ENCODE measurements at regions not wholly inside any gene's neighbourhood (a gene's known extent, or its start where the extent isn't known, plus 50 kb on each side); places are given as distances from the start of the nearest gene placed in this dataset.
"Not testable (repeated sequence)": the region's sequence is repeated elsewhere in the genome, so short reads cannot be mapped to it uniquely, and the experiment has no call there.

DNA sequence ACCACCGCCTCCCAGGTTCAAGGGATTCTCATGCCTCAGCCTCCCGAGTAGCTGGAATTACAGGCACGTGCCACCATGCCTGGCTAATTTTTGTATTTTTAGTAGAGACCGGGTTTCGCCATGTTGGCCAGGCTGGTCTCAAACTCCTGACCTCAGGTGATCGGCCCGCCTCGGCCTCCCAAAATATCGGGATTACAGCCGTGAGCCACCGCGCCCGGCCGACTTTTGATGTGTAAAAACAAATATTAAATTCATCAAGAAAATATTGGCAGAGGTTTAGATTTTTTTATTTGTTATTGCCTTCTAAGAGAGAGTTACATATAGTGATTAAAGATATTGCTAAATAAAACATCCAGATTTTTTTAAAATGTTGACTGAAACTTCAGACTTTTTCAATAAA, 390.8 kb upstream of the SLC10A2 start:
- DNase-seq (ENCODE audit: low read depth in 1 of 2, low spot score in 1 of 2), result not testable (repeated sequence)

DNA sequence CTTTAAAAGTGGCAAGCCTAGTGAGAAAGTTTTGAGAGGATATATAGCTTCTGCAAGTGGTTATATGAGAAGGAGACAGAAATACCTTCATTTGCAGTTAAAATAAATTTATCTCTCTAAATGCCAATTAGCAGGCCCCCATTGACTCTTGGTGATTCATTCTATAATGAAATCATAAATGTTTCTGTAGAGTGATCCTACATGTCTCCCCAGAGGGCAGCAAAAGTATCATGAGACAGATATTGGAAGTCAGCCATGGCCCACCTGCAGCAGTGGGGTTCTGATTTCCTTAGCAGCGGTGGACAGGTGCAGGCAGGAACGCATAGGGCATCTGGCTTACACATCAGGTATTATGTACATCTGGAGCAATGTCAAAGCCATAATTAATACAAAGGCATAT, 385.4 kb upstream of the SLC10A2 start:
- DNase-seq (ENCODE audit: low read depth in 1 of 2, low spot score in 1 of 2), result no peak

DNA sequence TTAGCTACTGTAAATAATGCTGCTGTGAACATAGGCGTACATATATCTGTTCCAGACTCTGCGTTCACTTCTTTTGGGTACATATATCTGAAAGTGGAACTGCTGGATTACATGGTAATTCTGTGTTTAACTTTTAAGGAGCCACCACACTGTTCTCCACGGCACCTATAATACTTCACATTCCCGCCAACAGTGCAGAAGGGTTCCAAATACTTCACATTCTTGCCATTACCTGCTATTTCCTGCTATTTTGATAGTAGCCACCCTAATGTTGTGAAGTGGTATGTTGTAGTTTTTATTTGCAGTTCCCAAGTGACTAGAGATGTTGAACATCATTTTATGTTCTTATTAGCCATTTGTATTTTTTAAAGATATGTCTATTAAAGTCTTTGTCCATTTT, 377.4 kb upstream of the SLC10A2 start:
- DNase-seq (ENCODE audit: low read depth in 1 of 2, low spot score in 1 of 2), result no peak

DNA sequence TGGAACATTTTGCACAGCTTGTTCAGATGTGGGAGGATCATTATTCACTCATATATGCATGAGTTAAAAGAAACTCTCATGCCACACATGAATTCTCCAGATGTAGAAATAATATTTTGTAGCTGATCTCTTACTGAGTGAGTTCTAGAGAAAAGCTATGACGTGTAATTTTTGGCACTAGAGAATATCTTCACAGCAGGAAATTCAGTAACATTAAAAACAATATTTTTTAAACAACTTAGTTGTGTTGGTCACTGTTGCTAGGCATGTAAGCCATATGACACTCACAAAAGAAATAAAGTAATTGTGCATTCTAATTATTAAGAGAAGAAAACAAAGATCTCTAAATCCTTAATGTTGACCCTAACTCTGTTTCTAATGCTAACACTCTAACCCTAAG, 371.4 kb upstream of the SLC10A2 start:
- DNase-seq (ENCODE audit: low read depth in 1 of 2, low spot score in 1 of 2), result no peak

DNA sequence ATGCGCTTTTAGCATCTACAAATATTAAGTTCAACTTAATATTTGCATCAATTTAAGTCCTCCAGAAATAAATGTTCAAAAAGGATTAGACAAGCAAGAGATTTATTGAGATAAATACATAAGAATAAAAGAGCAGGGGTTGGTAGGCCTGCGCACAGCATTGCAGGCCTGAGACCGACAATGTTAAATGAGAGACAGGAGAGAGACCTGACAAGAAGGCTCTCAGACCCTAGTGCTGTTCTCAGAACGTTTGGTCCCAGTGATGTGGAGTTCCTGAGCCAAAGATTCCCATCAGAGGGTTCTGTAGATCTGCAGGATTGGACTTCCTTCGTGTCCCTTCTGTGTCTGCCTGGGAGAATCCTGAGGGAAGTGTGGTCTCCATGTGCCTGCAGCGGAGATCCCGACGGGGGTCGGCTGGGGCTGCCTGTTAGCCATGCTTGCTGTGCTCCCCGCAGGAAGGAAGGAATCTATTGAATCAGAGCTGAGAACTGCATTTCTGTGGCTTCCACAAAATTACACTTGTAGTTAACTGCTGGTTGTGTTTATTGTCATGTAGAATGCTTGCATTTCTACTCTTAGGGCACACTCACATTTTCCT, 369.9 kb upstream of the SLC10A2 start:
- DNase-seq (ENCODE audit: low read depth in 1 of 2, low spot score in 1 of 2), result no peak

DNA sequence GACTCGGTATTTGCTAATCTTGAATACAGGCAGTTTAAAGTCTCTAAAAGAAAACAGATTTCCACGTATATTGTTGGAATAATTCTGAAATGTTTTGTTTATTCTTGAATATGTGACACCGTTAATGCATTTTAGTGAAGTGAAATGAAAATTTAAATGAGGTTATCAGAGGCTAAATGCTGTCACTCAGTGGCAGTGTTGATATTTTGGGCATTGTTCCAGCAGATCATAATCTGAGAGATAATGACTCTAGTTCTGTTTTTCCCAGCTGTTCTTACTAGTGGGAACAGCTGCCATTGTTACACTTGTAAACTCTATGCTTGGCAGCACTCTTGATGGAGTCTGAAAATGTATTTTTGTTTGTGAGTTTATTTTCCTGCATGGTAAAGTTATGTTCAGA, 365.6 kb upstream of the SLC10A2 start:
- no peak for DNase-seq (ENCODE audit: low read depth in 1 of 2, low spot score in 1 of 2)

DNA sequence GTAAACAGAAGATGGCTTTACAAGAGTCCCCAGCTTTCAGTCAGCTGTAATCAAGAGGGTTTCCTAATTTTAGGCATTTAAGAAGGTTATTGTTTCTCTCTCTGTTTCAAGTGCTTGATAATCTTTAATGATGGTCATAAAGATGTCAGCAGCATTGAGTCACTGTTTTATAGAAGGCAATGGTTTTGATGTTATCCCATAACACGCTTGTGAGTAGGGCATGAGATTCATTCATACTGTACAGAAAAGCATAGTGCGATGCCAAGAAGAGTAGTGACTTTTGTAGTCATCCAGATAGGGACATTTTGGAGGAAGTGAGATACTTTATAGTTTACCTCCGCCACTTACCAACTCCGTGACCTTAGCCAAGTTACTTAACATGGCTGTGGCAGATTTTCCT, 364.2 kb upstream of the SLC10A2 start:
- no peak for DNase-seq (ENCODE audit: low read depth in 1 of 2, low spot score in 1 of 2)

DNA sequence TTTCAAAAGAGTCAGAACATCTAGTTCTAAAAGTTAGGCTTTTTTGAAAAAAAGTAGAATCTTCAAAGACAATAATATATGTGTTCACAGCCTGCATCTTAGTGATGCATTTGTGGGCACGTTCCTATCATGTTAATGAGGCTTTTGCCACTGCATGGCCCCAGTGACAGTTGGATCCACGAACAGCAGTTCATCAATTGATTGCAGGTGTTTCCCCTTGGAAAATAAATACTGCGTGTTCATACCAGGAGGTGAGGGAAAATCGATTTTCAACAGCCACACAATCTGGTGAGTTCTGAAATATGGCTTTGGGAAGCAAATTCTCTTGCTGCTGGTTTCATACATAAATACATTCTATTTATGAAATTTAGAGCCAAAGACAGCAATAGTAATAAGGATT, 343.8 kb upstream of the SLC10A2 start:
- no peak for DNase-seq (ENCODE audit: low read depth in 1 of 2, low spot score in 1 of 2)

DNA sequence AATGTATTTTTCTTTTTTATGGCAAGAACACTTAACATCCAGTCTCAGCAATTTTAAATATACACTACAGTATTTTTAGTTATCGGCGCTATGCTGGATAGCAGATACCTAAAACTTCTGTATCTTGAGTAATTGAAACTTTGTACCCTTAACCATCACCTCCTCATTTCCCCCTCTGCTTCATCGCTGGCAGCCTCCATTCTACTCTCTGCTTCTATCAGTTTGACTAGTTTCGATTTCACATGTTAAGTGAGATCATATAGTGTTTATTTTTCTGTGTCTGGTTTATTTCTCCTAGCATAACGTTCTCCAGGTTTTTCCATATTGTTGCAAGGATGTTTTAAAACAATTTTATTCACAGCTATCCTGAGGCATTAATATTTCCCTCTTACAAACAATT, 340.8 kb upstream of the SLC10A2 start:
- no peak for DNase-seq (ENCODE audit: low read depth in 1 of 2, low spot score in 1 of 2)

DNA sequence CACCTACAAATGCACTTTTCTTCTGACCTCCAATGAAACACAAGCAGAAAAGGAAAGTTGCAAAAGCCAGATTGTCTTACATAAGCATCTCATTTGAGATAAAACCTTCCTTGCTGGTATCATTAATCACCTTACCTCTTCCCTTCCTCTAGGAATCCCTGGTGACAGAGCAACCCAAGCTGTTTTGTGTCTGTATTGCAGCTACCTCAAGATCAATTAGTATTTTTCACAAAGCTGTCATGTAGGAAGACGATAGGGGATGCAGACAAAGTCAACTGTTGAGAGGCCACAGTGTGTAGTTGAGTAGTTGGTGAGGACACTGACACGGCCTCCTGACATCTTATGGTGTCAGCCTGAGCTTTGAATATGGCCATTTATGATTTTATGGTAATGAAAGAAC, 339.1 kb upstream of the SLC10A2 start:
- DNase-seq (ENCODE audit: low read depth in 1 of 2, low spot score in 1 of 2), result no peak

DNA sequence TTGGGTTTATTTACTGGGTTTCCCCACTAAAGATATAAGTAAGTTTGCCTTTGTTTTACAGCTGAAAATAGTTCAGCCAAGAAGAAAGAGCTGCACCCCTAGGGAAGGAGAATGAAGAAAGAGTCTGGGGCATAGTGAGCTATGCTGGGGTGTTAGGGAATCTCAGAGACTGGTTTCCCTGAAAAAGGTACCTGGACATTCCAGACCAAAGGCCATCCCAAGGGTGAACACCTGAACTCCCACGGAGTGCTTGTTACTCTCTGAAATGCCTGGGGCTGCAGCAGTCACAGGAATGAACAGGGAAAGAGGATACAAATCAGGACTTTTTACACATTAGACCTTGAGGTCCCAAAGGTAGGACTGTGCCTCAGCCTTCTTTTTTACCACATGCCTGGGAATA, 337.6 kb upstream of the SLC10A2 start:
- DNase-seq (ENCODE audit: low read depth in 1 of 2, low spot score in 1 of 2), result no peak

DNA sequence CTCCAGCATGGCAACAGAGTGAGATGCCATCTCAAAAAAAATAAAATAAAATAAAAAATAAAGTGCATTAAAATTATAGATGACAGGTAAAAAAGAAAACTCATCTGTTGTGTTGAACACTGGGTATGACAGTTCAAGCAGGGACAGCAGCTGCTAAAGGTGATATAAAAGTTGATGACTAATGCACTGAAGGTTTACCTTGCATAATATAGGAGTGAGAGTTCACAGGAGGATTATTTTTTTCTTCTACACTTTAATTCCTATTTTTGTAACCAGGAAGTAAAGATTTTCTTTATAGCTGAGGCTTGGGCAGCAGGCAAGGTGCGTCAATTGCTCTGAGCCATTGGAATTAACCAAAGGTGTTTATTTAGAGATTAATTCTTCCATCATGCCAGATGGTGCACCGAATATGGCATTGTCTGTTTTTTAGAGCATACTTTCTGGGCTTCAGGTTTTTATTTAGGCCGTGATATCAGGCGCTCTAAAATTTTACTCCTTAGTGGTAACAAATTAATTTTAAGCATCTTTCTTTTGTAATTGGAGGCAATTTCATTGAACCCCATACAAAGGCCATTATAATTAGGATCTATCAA, 337.0 kb upstream of the SLC10A2 start:
- no peak for DNase-seq (ENCODE audit: low read depth in 1 of 2, low spot score in 1 of 2)

DNA sequence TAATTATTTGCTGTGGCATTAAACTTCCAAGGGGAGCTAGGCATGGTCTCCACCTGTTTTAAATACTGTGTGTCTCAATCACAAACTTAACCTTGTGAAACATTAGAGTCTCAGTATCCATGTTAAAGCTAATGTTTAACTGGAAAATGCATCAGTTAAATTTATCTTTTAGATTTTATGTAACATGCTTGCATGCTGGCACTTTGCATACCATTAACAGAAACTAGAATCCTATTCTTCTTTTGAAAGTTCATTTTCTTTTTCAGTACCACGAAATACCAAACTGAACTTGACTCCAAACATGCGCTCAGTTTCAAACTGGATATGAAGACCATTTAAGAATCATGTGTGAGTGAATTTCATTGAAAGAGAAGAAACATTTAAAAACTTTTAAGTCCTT, 328.9 kb upstream of the SLC10A2 start:
- no peak for DNase-seq (ENCODE audit: low read depth in 1 of 2, low spot score in 1 of 2)

DNA sequence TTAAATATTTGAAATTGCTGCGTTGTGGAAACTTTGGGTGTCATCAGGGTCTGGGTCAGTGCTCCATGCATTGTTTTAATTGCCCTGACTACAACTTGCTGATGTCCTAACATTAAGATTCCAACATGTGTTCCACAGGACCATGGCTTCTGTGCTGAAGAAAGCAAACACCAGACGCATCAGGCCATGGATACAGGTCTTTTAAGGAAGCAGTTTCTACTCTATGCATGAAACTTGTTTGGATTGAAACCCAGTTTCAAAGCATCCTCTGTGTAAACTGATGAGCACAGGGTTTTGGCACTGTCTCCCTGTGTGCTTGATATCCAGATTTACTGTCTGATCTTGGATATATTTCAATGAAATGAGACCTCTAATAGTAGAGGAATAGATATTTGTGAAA, 328.4 kb upstream of the SLC10A2 start:
- no peak for DNase-seq (ENCODE audit: low read depth in 1 of 2, low spot score in 1 of 2)

DNA sequence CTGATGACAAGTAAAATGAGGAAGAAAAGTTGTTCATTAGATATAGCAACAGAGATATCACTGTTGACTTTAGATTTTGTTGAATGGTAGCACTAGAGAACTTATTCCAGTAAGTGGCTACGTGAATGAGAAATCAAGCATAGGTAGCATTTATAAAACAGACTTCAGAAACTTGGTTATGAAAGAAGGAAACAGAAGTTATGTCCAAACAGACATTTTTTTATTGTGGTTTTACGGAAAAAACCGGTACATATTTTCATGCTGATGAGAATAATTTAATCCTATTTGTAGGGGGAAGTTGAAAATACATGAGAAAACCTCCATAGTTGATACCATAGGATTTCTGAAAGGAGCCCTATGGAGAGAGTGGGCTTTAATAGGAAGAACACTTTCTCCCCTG, 325.7 kb upstream of the SLC10A2 start:
- no peak for DNase-seq (ENCODE audit: low read depth in 1 of 2, low spot score in 1 of 2)

DNA sequence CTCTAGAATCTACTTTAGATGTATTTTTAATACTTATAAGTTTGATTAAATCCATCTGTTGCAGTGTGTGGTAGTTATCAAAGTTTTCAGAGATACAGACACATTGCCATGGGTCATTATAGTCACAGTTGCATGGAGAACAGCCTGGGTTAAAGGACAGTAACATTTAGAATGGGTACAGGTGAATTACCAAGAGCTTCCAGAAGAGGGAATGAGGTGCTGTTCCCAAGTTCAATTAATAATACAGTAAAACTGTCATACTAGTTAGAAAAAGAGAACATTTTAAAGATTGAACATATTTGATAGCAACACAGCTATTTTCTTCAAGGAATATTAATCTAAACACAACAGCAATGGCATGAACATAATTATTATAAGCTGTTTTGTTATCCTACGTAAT, 322.6 kb upstream of the SLC10A2 start:
- no peak for DNase-seq (ENCODE audit: low read depth in 1 of 2, low spot score in 1 of 2)

DNA sequence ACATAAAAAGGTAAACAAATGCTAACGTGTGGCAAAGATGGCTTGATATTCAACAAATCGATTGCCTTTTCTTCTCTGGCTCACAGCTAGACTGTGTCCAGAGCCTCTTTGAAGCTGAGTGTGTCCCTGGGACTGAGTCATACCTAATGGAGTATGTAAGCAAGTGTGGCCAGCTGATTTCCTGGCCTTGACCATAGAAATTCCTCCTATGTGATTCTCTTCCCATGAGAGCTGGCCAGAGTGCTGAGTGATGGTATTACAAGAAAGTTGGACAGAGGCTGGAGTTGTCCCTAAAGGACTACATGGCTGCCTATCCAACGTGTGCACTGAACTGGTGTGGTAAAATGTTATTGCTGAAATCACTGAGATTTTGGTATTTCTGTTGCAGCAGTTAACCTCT, 320.1 kb upstream of the SLC10A2 start:
- no peak for DNase-seq (ENCODE audit: low read depth in 1 of 2, low spot score in 1 of 2)

DNA sequence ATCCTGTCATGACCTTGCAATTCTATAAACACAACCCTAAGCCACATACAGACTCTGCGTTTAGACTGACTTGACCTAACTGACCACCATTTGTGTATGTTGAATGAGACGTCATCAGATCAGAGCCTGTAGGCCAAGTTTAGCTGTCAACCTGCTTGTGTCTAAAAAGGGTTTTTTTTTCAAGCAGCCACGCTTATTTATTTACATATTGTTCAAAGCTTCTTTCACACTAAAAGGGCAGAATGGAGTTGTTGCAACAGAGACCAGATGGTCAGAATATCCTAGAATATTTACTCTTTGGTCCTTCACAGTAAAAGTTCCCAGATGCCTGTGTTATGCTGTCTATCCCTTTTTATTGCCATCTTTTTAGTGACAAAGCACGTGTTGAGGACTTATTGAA, 307.7 kb upstream of the SLC10A2 start:
- no peak for DNase-seq (ENCODE audit: low read depth in 1 of 2, low spot score in 1 of 2)

DNA sequence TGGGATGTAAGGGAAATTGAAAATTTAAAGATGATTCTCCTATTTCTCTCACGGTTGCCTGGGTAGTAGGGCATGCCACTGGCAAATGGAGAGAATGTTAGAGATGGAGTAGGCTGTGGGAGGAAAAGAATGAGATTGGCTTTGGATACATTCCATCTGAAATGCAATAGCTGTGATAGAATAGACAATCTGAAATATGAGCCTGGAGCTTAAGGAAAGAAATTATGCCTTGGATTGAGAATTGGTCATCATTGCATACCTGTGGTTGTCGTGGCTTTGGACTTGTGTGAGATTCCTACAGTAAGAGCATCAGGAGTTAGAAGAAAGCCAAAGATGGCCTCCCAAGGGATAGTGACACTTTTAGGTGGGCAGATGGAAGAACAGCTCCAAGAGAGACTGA, 305.1 kb upstream of the SLC10A2 start:
- DNase-seq (ENCODE audit: low read depth in 1 of 2, low spot score in 1 of 2), result no peak

DNA sequence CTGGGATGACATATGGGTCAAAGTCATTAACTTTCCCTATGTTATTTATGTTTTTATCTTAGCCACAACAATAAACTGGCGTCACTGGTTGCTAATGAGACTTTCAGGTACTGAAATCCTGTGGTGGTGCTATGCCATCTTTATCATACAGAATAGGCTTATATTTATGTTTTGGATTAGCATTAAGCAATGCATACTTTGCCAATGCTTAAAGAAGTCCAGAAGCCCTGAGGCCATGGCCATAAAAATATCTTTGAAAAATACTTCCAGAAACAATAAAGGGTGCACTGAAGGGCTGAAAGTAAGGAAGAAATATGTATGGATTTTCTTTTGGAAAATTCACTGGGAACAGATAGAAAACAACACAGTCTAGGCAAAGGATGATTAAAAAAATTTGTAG, 304.6 kb upstream of the SLC10A2 start:
- no peak for DNase-seq (ENCODE audit: low read depth in 1 of 2, low spot score in 1 of 2)

DNA sequence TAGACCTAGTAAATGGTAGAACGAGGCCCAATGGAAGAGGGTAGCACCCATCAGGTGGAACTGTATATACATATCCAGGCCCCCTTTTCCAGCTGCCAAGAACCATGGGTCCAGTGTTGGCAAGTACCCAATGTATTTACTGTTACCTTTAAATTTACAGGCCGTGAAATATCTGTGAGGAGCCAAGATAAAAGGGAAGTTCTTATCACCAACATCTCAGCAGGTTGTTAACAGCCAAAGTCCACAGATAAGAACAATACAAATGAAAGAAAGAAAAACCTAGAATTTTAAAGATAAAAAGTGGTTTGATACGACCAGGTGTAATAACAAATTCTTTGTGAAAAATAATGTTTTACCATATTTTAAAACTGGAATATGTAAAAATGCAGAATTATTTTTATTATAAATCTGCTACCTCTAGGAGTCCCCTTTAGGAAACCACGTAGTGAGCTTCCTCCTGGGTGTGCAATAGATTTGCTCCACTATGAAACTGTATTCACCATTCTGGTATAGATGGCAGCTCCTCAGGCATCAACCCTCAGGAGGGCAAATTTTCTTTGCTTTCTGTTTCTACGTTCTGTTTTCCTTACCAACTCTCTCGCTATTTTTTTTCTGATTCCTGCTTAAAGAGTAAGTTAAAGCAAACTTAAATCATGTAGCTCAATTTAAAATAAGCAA, 292.2 kb upstream of the SLC10A2 start:
- no peak for DNase-seq (ENCODE audit: low read depth in 1 of 2, low spot score in 1 of 2)

DNA sequence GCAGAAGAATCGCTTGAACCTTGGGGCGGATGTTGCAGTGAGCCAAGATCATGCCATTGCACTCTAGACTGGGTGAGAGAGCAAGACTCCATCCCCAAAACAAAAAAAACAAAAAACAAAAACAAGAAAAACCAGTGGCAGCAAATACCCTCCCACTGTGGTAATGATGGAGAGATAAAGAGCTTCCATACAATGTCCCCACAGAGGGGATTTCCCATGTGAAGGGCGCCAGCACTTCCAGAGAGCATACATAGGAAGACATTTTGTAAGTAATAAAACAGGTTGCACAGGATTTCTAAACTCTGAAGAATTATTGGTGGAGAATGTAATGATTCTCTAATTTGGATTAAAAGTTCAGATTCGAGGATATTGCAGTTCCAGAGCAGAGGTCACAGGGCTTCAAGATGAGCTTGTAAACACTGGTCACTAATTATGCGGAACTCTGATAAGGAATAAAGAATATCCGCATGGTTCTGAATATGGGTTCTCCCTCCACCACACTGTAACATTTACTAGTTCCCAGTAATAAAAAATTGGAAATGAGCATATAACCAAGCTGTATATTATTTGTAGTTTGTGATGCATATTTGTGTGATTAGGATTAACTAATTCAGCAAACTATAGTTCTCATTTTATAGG, 290.1 kb upstream of the SLC10A2 start:
- DNase-seq (ENCODE audit: low read depth in 1 of 2, low spot score in 1 of 2), result no peak

DNA sequence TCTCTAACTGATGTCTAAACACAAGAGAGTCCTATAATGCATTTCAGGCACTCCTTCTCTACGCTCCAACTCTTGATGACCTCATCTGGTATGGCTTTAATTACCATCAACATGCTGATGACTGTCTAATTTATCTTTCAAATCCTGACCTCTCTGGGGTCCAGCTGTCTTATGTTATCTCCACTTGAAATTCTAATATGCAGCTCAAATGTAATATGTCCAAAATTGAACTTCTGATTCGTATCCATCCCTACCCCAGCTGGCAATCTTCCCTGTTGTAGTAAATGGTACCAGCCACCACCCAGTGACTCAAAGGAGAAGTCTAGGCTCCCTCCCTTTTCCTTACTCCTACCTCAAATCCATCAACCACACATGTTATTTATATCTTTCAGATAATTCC, 288.0 kb upstream of the SLC10A2 start:
- DNase-seq (ENCODE audit: low read depth in 1 of 2, low spot score in 1 of 2), result no peak
